SK-N-SH treated with all-trans-retinoic acid at 6 μM for 48 hours (cell line): ENCODE measurements at regions not wholly inside any gene's neighbourhood (a gene's known extent, or its start where the extent isn't known, plus 50 kb on each side); places are given as distances from the start of the nearest gene placed in this dataset.

Experiments used
- ATAC-seq: fragments of 200-7000 bp; cut with Tn5 transposase; 3 replicates; pipeline ENCODE4 v1.9.1; 2020; ENCODE audit warnings: mild to moderate bottlenecking, moderate library complexity
- ARNTL ChIP-seq: fragments of 450-650 bp; formaldehyde crosslinking; IDR thresholded peaks from 2 replicates; pipeline ENCODE4 v1.5.0; 2020; ENCODE audit warnings: low read depth, mild to moderate bottlenecking, moderate library complexity, borderline replicate concordance
- CSDC2 ChIP-seq: fragments of 250-450 bp; sonication (Bioruptor Pico); IDR thresholded peaks from 2 replicates; pipeline ENCODE4 v1.5.0; 2020; ENCODE audit warnings: mild to moderate bottlenecking, moderate library complexity
- ESRRG ChIP-seq: fragments of 250-450 bp; sonication (Bioruptor Pico); IDR thresholded peaks from 2 replicates; pipeline ENCODE4 v1.6.1; 2021; ENCODE audit warnings: mild to moderate bottlenecking
- GLIS3 ChIP-seq: fragments of 250-450 bp; sonication (Bioruptor Pico); IDR thresholded peaks from 2 replicates; pipeline ENCODE4 v1.5.0; 2020; ENCODE audit warnings: mild to moderate bottlenecking, moderate library complexity
- ISL1 ChIP-seq: fragments of 250-450 bp; sonication (Bioruptor Pico); IDR thresholded peaks from 2 replicates; pipeline ENCODE4 v2.1.2; 2022; ENCODE audit warnings: mild to moderate bottlenecking, moderate library complexity
- PATZ1 ChIP-seq: fragments of 250-450 bp; sonication (Bioruptor Pico); IDR thresholded peaks from 2 replicates; pipeline ENCODE4 v1.8.0; 2020; ENCODE audit warnings: mild to moderate bottlenecking, moderate library complexity, borderline replicate concordance
- POU6F1 ChIP-seq: fragments of 250-450 bp; sonication (Bioruptor Pico); IDR thresholded peaks from 2 replicates; pipeline ENCODE4 v1.8.0; 2021; ENCODE audit warnings: low read depth, mild to moderate bottlenecking, moderate library complexity, borderline replicate concordance
- PPARA ChIP-seq: fragments of 250-450 bp; sonication (Bioruptor Pico); IDR thresholded peaks from 2 replicates; pipeline ENCODE4 v1.5.0; 2020; ENCODE audit warnings: mild to moderate bottlenecking, borderline replicate concordance
- RARB ChIP-seq: fragments of 250-450 bp; sonication (Bioruptor Pico); IDR thresholded peaks from 2 replicates; pipeline ENCODE4 v1.8.0; 2021; ENCODE audit warnings: mild to moderate bottlenecking, moderate library complexity
- SNAI2 ChIP-seq: fragments of 250-450 bp; sonication (Bioruptor Pico); IDR thresholded peaks from 2 replicates; pipeline ENCODE4 v1.5.0; 2020; ENCODE audit warnings: mild to moderate bottlenecking, moderate library complexity
- TCF4 ChIP-seq: fragments of 250-450 bp; sonication (Bioruptor Pico); IDR thresholded peaks from 2 replicates; pipeline ENCODE4 v1.8.0; 2021; ENCODE audit warnings: mild to moderate bottlenecking, moderate library complexity, borderline replicate concordance
- ZC3H10 ChIP-seq: fragments of 250-450 bp; sonication (Bioruptor Pico); IDR thresholded peaks from 2 replicates; pipeline ENCODE4 v1.5.1; 2021; ENCODE audit warnings: mild to moderate bottlenecking, moderate library complexity
- ZFP3 ChIP-seq: fragments of 250-450 bp; sonication (Bioruptor Pico); IDR thresholded peaks from 2 replicates; pipeline ENCODE4 v1.5.0; 2020; ENCODE audit warnings: mild to moderate bottlenecking, moderate library complexity
- ZFP30 ChIP-seq: fragments of 450-650 bp; formaldehyde crosslinking; IDR thresholded peaks from 2 replicates; pipeline ENCODE4 v1.5.0; 2022; ENCODE audit warnings: mild to moderate bottlenecking, moderate library complexity
- ZNF565 ChIP-seq: fragments of 450-650 bp; formaldehyde crosslinking; conservative IDR thresholded peaks from 2 replicates; pipeline ENCODE4 v1.5.0; 2020; ENCODE audit warnings: low read depth, mild to moderate bottlenecking, moderate library complexity
- ZNF8 ChIP-seq: fragments of 450-650 bp; formaldehyde crosslinking; IDR thresholded peaks from 2 replicates; pipeline ENCODE4 v1.5.0; 2020; ENCODE audit warnings: mild to moderate bottlenecking, moderate library complexity
- TF ChIP-seq, protein P1 (sequence below): fragments of 250-450 bp; sonication (Bioruptor Pico); IDR thresholded peaks from 2 replicates; pipeline ENCODE4 v1.5.0; 2020; ENCODE audit warnings: mild to moderate bottlenecking, moderate library complexity
- TF ChIP-seq, protein P2 (sequence below): fragments of 250-450 bp; sonication (Bioruptor Pico); IDR thresholded peaks from 2 replicates; pipeline ENCODE4 v1.5.1; 2020; ENCODE audit warnings: low read depth, mild to moderate bottlenecking, moderate library complexity
- TF ChIP-seq, protein P3 (sequence below): fragments of 250-450 bp; sonication (Bioruptor Pico); IDR thresholded peaks from 2 replicates; pipeline ENCODE4 v1.5.1; 2021; ENCODE audit warnings: mild to moderate bottlenecking, moderate library complexity

DNA sequence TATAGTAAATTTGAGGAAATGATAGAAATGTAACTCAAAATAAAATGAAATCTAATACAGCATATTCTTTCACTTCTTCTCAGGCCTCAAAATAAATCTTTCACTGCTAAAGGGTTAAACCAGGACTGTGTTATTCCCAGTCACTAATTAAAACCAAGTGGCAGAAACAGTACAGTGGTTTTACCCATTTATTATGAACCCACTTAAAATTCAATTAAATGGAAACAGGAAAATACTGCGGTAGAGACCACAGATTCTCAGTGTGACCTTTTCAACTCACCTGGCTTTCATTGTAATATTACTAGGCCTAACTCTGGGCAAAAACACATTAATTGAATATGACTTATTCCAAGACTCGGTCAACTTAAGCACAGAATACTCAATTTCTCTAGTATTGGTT is 176.5 kb upstream of the DKK2 start (continued):
- TF ChIP-seq, protein P1, sequence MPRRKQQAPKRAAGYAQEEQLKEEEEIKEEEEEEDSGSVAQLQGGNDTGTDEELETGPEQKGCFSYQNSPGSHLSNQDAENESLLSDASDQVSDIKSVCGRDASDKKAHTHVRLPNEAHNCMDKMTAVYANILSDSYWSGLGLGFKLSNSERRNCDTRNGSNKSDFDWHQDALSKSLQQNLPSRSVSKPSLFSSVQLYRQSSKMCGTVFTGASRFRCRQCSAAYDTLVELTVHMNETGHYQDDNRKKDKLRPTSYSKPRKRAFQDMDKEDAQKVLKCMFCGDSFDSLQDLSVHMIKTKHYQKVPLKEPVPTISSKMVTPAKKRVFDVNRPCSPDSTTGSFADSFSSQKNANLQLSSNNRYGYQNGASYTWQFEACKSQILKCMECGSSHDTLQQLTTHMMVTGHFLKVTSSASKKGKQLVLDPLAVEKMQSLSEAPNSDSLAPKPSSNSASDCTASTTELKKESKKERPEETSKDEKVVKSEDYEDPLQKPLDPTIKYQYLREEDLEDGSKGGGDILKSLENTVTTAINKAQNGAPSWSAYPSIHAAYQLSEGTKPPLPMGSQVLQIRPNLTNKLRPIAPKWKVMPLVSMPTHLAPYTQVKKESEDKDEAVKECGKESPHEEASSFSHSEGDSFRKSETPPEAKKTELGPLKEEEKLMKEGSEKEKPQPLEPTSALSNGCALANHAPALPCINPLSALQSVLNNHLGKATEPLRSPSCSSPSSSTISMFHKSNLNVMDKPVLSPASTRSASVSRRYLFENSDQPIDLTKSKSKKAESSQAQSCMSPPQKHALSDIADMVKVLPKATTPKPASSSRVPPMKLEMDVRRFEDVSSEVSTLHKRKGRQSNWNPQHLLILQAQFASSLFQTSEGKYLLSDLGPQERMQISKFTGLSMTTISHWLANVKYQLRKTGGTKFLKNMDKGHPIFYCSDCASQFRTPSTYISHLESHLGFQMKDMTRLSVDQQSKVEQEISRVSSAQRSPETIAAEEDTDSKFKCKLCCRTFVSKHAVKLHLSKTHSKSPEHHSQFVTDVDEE (CRISPR knock-in tag), result peak; percentile 87

GRCh38 chr4:107210450-107211239 is 174.5 kb upstream of the DKK2 start:
- ATAC-seq, result no peak

DNA sequence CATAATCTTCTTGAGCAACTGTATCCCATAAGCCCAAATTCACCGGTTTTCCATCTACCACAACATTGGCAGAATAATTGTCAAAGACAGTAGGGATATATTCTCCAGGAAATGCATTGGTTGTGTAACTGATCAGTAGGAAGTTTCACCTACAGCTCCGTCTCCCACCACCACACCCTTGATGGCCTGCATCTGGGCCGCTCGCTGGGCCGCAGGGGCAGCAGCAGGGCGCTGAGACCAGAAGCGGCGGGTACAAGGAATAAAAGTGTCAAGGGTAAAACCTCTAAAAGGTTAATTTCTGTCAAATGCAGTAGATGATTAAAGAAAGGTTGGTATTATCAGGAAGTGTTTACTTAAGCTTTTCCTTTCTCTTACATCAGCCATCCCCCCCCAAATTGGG is 167.6 kb upstream of the DKK2 start:
- no peak for ATAC-seq
- no peak for TF ChIP-seq SNAI2 (CRISPR knock-in tag)

More at GRCh38 chr4:107210450-107211239, 174.5 kb upstream of the DKK2 start:
- TF ChIP-seq PATZ1 (CRISPR knock-in tag) (no peak), ZNF8 (CRISPR knock-in tag) (no peak), ESRRG (CRISPR knock-in tag) (no peak), PPARA (CRISPR knock-in tag) (no peak), POU6F1 (no peak), ISL1 (CRISPR knock-in tag) (no peak), TCF4 (CRISPR knock-in tag) (no peak)

DNA sequence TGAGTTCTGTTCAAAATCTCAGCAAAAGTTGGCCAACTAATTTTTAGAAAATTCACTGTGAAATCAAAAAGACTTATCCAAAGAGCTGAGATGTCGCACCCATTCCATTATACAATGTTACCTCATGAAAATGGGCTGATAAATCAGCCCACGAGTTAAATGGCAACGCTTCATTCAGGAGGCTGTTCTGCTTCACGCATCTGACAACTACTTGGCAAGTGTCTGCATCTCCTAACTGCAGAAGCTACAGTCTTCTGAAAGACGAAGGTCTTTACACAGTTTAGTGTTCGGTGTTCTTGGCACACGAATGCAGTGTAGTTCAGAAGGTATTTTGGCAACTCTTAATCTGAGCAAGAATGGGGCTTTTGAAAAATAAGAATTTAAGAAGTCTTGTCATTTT is 166.6 kb upstream of the DKK2 start:
- ATAC-seq, result no peak
- TF ChIP-seq ISL1 (CRISPR knock-in tag) (0 out of 2 replicates have a peak, but pooled peaks have one; percentile 26), ARNTL (CRISPR knock-in tag) (no peak), SNAI2 (CRISPR knock-in tag) (no peak)

DNA sequence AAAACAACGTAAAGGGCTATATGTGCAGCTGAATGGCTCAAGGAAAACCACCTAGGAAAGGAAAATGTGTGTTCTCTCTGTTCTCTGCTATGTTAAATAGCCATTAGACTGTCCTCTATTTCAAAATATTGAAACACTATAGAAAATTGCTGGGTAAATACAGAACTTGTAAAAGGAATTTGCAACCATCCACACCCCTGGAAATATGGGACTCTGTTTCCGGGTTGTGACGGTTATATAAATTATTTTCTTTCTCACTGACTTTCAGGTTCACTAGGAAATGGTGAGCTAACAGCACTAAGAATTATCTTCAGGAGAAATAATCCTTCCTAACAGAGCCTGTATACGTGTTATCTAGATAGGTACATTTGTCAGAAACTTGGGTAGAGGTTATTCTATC is 161.0 kb upstream of the DKK2 start:
- no peak for ATAC-seq
- no peak for TF ChIP-seq ZC3H10
- TF ChIP-seq ARNTL (CRISPR knock-in tag), result no peak
- TF ChIP-seq ZNF8 (CRISPR knock-in tag), result no peak
- no peak for TF ChIP-seq SNAI2 (CRISPR knock-in tag)
- TF ChIP-seq PPARA (CRISPR knock-in tag), result no peak
- TF ChIP-seq, protein P1 (CRISPR knock-in tag), result no peak
- no peak for TF ChIP-seq RARB (CRISPR knock-in tag)
- TF ChIP-seq ZFP30 (CRISPR knock-in tag), result no peak
- TF ChIP-seq, protein P2, sequence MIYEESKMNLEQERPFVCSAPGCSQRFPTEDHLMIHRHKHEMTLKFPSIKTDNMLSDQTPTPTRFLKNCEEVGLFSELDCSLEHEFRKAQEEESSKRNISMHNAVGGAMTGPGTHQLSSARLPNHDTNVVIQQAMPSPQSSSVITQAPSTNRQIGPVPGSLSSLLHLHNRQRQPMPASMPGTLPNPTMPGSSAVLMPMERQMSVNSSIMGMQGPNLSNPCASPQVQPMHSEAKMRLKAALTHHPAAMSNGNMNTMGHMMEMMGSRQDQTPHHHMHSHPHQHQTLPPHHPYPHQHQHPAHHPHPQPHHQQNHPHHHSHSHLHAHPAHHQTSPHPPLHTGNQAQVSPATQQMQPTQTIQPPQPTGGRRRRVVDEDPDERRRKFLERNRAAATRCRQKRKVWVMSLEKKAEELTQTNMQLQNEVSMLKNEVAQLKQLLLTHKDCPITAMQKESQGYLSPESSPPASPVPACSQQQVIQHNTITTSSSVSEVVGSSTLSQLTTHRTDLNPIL (CRISPR knock-in tag), result no peak
- no peak for TF ChIP-seq POU6F1
- TF ChIP-seq ESRRG (CRISPR knock-in tag), result no peak
- TF ChIP-seq ZNF565 (CRISPR knock-in tag), result no peak
- no peak for TF ChIP-seq CSDC2 (CRISPR knock-in tag)
- TF ChIP-seq GLIS3 (CRISPR knock-in tag), result no peak
- TF ChIP-seq, protein P3, sequence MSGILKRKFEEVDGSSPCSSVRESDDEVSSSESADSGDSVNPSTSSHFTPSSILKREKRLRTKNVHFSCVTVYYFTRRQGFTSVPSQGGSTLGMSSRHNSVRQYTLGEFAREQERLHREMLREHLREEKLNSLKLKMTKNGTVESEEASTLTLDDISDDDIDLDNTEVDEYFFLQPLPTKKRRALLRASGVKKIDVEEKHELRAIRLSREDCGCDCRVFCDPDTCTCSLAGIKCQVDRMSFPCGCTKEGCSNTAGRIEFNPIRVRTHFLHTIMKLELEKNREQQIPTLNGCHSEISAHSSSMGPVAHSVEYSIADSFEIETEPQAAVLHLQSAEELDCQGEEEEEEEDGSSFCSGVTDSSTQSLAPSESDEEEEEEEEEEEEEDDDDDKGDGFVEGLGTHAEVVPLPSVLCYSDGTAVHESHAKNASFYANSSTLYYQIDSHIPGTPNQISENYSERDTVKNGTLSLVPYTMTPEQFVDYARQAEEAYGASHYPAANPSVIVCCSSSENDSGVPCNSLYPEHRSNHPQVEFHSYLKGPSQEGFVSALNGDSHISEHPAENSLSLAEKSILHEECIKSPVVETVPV (CRISPR knock-in tag), result no peak
- TF ChIP-seq TCF4 (CRISPR knock-in tag), result no peak
- no peak for TF ChIP-seq ZFP3
